ENCODE measurements at regions not wholly inside any gene's neighbourhood (a gene's known extent, or its start where the extent isn't known, plus 50 kb on each side); places are given as distances from the start of the nearest gene placed in this dataset.

DNA sequence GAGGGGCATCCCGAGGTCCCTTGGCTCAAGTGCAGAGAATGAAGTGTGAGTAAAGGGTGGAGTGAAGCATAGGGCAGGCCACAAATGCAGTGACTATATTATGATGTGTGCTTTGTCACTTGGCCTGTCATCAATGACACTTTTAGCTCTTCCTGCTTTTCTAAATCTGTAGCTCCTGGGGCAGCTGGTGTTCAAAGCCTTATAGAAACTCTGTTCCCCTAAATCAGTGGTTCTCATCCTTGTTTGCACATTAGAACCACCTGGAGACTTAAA lies 135.6 kb upstream of the LGALSL start:
- no peak overlapping the region for H3K27ac ChIP-seq (ENCODE audit: low read depth, low read length, severe bottlenecking)
- H3K36me3 ChIP-seq (ENCODE audit: control insufficient read depth, insufficient read depth, low read length): no peaks in the 10 kb centered on the region
- 78% methylated on average over 1 of the region's 1 CpG; no CpG with 5 or more reads in 1 of the 2 experiments for WGBS, 2 experiments (ENCODE audit: insufficient coverage in 2 of 2)

DNA sequence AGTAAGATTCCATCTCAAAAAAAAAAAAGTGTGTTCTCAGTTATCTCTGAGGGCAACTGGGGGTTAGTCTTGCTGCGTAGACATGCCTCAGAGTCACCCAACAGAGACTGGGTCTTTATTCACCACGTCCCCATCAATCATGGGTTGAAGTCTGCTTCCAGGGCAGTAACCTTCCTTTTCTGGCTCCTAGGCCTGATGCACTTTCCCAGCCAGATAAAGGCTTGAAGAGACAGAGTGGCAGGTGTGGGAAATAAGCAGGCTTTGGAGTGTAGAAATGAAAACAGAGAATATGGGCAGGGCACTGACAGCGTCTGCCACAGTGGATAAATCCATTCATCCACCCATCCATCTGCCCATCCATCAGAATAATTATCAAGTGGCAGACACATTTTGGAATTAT lies 134.1 kb upstream of the LGALSL start:
- Histone ChIP-seq H3K36me3 (ENCODE audit: control insufficient read depth, insufficient read depth, low read length) (no peaks in the 10 kb centered on the region), H3K27ac (ENCODE audit: low read depth, low read length, severe bottlenecking) (no peak overlapping the region), H3K9me3 (ENCODE audit: control insufficient read depth, low read length) (peaks cover 5% of the 10 kb centered on the region), H3K4me1 (ENCODE audit: control insufficient read depth, insufficient read depth, low read length, poor library complexity, severe bottlenecking) (no peaks in the 10 kb centered on the region), H3K4me3 (ENCODE audit: extremely low read depth, insufficient read depth, low read length, poor library complexity, severe bottlenecking) (no peak overlapping the region)
- 57 to 100% methylated on average over 1 to 2 of the region's 3 CpGs for whole genome bisulfite sequencing, 2 experiments (ENCODE audit: insufficient coverage in 2 of 2)

More for the DNA sequence above, 135.6 kb upstream of the LGALSL start:
- Histone ChIP-seq H3K9me3 (ENCODE audit: control insufficient read depth, low read length) (peaks cover 5% of the 10 kb centered on the region), H3K4me1 (ENCODE audit: control insufficient read depth, insufficient read depth, low read length, poor library complexity, severe bottlenecking) (no peaks in the 10 kb centered on the region), H3K4me3 (ENCODE audit: extremely low read depth, insufficient read depth, low read length, poor library complexity, severe bottlenecking) (no peak overlapping the region)

DNA sequence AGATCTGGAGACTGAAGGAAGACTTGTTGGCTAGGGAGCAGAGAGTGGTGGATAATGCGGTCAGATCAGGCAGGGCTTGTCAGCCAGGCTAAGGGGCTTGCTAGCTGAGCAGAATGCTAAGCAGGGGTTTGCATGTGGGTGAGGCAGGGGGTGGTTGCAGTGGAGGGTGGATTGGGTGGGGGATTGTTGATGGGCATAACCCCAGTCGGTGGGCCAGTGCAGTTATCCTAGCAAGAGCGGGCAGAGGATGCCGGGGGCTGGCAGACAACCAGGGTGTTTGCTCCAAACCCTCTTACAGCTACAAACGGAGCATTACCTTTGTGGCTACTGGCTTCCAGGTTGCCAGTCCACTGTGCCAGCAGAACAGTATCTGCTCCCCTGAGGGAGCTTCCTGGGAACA lies 131.5 kb upstream of the LGALSL start:
- Histone ChIP-seq H3K4me1 (ENCODE audit: control insufficient read depth, insufficient read depth, low read length, poor library complexity, severe bottlenecking) (no peaks in the 10 kb centered on the region), H3K4me3 (ENCODE audit: extremely low read depth, insufficient read depth, low read length, poor library complexity, severe bottlenecking) (no peak overlapping the region), H3K9me3 (ENCODE audit: control insufficient read depth, low read length) (peaks cover 5% of the 10 kb centered on the region), H3K36me3 (ENCODE audit: control insufficient read depth, insufficient read depth, low read length) (no peaks in the 10 kb centered on the region), H3K27ac (ENCODE audit: low read depth, low read length, severe bottlenecking) (no peak overlapping the region)
- 85 to 93% methylated on average over 3 to 5 of the region's 5 CpGs for WGBS, 2 experiments (ENCODE audit: insufficient coverage in 2 of 2)

DNA sequence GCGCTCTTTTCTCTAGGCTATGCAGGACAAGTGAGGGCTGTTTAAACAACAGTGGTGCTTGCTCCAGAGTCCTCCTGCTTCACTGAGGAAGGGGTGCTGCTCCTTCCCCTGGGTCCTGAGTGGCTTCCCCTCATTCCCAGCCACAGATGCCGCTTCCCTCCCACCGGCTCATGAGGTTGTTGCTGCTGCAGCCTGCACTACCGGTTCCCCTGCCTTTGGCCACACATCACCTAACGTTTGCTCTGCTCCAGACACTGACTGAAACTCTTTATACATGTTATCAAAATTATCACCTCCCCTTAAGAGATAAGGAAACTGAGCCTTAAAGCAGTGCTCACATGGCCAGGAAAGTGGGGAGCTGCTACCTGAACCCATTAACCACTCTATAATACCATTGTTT lies 130.8 kb upstream of the LGALSL start:
- H3K27ac ChIP-seq (ENCODE audit: low read depth, low read length, severe bottlenecking): no peak overlapping the region
- H3K4me3 ChIP-seq (ENCODE audit: extremely low read depth, insufficient read depth, low read length, poor library complexity, severe bottlenecking): no peak overlapping the region
- peaks cover 5% of the 10 kb centered on the region for H3K9me3 ChIP-seq (ENCODE audit: control insufficient read depth, low read length)
- WGBS, 2 experiments (ENCODE audit: insufficient coverage in 2 of 2): 57 to 81% methylated on average over 1 to 5 of the region's 5 CpGs
- H3K4me1 ChIP-seq (ENCODE audit: control insufficient read depth, insufficient read depth, low read length, poor library complexity, severe bottlenecking): peaks cover 5% of the 10 kb centered on the region
- H3K36me3 ChIP-seq (ENCODE audit: control insufficient read depth, insufficient read depth, low read length): no peaks in the 10 kb centered on the region

DNA sequence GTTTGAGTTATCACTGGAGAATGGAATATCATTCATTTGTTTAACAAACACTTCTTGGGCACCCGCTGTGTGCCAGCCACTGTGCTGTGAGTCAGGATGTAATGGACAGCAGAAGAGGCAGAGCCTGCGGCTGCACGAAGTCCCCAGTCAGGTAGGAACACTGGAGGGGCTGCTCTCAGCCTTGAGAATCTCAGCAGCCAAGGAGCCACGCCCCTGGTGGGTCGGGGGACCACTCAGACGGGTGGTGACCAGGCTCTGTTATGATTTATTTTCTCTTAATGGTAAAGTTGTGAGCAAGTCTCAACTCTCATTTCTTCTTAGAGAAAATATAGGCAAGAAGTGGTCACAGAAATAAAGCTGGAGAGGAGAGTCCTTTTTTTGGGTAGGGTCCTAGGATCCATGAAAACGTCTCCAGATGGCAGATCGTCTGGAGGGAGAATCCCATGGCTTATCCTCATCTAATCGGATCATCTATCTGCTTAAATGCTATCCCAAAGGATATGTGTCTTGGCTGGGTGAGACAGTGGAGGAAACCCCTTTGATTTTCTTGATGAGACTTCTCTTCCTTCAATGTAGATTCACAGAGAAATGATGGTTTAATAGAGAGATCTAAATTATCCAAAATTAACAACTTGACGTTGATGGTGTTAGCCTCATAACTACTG lies 129.1 kb upstream of the LGALSL start:
- Histone ChIP-seq H3K4me3 (ENCODE audit: extremely low read depth, insufficient read depth, low read length, poor library complexity, severe bottlenecking) (no peak overlapping the region), H3K4me1 (ENCODE audit: control insufficient read depth, insufficient read depth, low read length, poor library complexity, severe bottlenecking) (peaks cover 12% of the 10 kb centered on the region), H3K27ac (ENCODE audit: low read depth, low read length, severe bottlenecking) (no peak overlapping the region), H3K36me3 (ENCODE audit: control insufficient read depth, insufficient read depth, low read length) (no peaks in the 10 kb centered on the region), H3K9me3 (ENCODE audit: control insufficient read depth, low read length) (peaks cover 5% of the 10 kb centered on the region)
- 93 to 95% methylated on average over 5 to 8 of the region's 10 CpGs for whole genome bisulfite sequencing, 2 experiments (ENCODE audit: insufficient coverage in 2 of 2)

DNA sequence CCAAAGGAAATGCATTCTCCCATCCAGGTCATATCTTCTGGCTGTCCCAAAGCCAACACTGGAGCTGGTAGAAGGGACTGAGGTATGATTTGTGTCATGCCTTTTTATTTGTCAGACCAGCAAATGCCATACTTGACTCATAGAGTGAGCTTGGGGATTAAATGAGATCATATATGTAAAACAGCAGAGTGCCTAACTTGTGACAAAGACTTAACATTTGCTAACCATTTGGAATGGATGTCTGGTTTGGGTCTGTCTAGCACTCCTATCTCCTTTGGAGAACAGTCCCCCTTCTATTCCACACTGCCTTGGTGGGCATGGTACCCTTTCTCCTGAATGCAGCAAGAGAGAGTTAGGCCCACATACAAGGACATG lies 128.5 kb upstream of the LGALSL start:
- Histone ChIP-seq H3K9me3 (ENCODE audit: control insufficient read depth, low read length) (peaks cover 5% of the 10 kb centered on the region), H3K4me3 (ENCODE audit: extremely low read depth, insufficient read depth, low read length, poor library complexity, severe bottlenecking) (no peak overlapping the region), H3K4me1 (ENCODE audit: control insufficient read depth, insufficient read depth, low read length, poor library complexity, severe bottlenecking) (peaks cover 16% of the 10 kb centered on the region), H3K36me3 (ENCODE audit: control insufficient read depth, insufficient read depth, low read length) (no peaks in the 10 kb centered on the region), H3K27ac (ENCODE audit: low read depth, low read length, severe bottlenecking) (no peak overlapping the region)

DNA sequence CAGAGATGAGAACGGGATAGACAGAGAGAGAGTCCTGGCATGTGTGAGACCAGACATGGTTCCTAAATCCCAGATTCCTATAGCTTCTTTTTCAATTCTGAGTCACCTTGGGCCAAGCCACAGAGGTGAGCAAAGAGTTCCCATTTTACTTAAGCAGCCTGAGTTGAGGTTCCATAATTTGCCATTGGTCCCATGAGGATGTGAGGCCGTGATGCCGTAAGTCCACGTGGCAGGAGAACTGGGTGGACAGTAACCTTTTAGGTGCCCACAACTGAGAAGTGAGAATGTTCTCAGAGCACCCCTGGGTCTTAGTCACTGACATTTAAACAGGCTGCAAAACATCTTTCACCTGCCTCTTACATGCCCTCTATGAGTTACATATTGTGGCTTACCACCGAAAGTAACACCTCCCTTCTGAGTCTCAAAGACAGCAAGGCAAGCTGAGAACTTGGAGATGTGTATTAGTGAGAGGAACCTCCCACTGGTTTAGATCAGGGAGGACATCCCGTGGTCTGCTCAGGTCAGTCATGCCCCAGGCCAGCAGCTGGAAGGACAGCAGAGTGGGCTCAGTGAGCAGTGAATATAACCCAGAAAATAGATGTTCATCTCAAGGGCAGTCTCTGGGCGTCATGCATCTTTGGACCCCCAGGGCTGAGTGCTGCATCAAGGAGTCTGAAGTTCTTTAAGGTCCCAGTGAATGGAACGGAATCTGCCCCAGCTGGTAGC lies 127.9 kb upstream of the LGALSL start:
- Histone ChIP-seq H3K36me3 (ENCODE audit: control insufficient read depth, insufficient read depth, low read length) (no peaks in the 10 kb centered on the region), H3K4me3 (ENCODE audit: extremely low read depth, insufficient read depth, low read length, poor library complexity, severe bottlenecking) (no peak overlapping the region), H3K9me3 (ENCODE audit: control insufficient read depth, low read length) (peaks cover 1% of the 10 kb centered on the region), H3K4me1 (ENCODE audit: control insufficient read depth, insufficient read depth, low read length, poor library complexity, severe bottlenecking) (peaks cover 22% of the 10 kb centered on the region), H3K27ac (ENCODE audit: low read depth, low read length, severe bottlenecking) (no peak overlapping the region)
- WGBS, 2 experiments (ENCODE audit: insufficient coverage in 2 of 2): 91 to 93% methylated on average over 7 to 8 of the region's 8 CpGs

DNA sequence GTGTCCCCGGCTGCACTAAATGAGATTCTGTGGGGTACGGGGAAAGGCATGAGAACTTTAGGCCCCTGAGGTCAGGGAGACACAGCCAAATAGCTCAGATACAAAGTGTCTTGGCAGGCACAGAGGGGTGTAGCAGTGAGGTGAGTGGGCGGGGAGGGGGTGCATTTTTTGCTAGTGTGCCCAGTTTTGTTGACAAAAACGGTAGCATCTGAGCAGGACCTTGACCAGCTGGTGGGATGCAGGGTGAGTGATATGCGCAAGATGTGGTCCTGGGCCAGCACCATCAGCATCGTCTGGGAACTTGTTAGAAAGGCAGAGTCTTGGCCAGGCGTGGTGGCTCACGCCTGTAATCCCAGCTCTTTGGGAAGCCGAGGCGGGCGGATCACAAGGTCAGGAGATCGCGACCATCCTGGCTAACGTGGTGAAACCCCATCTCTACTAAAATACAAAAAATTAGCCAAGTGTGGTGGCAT lies 127.3 kb upstream of the LGALSL start:
- 86 to 94% methylated on average over 8 to 13 of the region's 14 CpGs for WGBS, 2 experiments (ENCODE audit: insufficient coverage in 2 of 2)
- Histone ChIP-seq H3K27ac (ENCODE audit: low read depth, low read length, severe bottlenecking) (no peak overlapping the region), H3K36me3 (ENCODE audit: control insufficient read depth, insufficient read depth, low read length) (no peaks in the 10 kb centered on the region), H3K9me3 (ENCODE audit: control insufficient read depth, low read length) (no peaks in the 10 kb centered on the region), H3K4me1 (ENCODE audit: control insufficient read depth, insufficient read depth, low read length, poor library complexity, severe bottlenecking) (peaks cover 28% of the 10 kb centered on the region), H3K4me3 (ENCODE audit: extremely low read depth, insufficient read depth, low read length, poor library complexity, severe bottlenecking) (no peak overlapping the region)

DNA sequence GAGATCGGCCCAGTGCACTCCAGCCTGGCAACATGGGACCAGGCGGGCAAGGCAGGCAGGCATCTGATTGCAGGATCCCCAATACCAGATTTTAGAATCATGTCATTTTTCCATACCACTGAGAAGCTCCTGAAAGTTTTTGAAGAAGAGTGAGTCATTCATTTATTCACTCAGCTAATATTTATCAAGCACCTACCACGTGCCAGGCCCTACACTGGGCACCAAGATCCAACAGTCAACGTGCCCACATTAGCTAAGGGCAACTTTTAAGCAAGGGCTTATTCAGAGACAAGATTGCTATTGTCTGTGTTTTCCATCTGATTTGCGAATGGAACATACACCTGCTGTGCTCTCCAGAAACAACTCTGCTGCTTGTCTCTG lies 126.8 kb upstream of the LGALSL start:
- H3K9me3 ChIP-seq (ENCODE audit: control insufficient read depth, low read length): no peaks in the 10 kb centered on the region
- peaks cover 33% of the 10 kb centered on the region for H3K4me1 ChIP-seq (ENCODE audit: control insufficient read depth, insufficient read depth, low read length, poor library complexity, severe bottlenecking)
- H3K36me3 ChIP-seq (ENCODE audit: control insufficient read depth, insufficient read depth, low read length): no peaks in the 10 kb centered on the region
- H3K4me3 ChIP-seq (ENCODE audit: extremely low read depth, insufficient read depth, low read length, poor library complexity, severe bottlenecking): no peak overlapping the region
- H3K27ac ChIP-seq (ENCODE audit: low read depth, low read length, severe bottlenecking): no peak overlapping the region
- 86 to 94% methylated on average over 4 to 5 of the region's 5 CpGs for WGBS, 2 experiments (ENCODE audit: insufficient coverage in 2 of 2)

DNA sequence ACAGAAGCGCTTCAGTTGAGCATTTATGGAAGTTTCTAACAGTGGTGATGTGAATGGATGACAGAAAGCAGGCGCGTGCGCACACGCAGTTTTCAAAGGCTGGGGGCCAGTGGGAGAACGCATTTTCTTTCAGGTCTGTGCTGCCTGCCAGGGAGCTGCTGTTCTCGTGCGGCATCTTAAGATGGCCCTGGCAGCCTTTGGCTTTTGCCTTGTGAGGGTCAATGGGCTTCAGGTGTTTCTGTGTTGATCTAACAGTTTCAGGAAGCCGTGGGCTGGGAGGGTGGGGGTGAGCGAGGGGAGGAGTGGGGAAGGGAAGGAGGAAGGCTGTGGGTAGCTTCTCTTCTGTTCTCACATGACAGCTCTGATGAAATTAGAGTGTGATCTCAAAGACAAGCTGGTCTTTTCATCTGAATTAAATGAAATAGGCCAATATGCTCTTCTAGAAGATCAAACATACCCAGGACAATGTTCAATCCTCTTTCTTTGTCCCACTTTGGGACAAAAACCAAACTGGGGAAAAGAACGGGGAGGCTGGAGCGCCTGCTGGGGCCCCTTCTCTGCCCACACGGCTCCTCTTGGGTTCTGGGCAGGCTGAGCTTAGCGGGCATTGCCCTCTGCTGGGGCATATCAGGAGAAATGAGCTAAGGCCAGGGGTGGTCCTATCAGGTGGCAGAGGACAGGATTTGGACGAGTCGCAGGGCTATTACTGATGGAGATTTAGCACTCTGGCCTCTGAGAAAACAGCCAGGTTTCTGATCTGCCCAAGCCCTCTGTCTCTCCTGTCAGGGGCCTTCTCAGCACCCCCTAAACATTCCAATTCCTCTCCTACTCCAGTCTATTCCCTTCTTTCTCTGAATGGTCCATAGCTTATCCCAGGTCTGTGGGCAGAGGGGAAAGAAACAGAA lies 126.2 kb upstream of the LGALSL start:
- Histone ChIP-seq H3K4me1 (ENCODE audit: control insufficient read depth, insufficient read depth, low read length, poor library complexity, severe bottlenecking) (peaks cover 35% of the 10 kb centered on the region), H3K4me3 (ENCODE audit: extremely low read depth, insufficient read depth, low read length, poor library complexity, severe bottlenecking) (no peak overlapping the region), H3K36me3 (ENCODE audit: control insufficient read depth, insufficient read depth, low read length) (no peaks in the 10 kb centered on the region), H3K27ac (ENCODE audit: low read depth, low read length, severe bottlenecking) (no peak overlapping the region), H3K9me3 (ENCODE audit: control insufficient read depth, low read length) (no peaks in the 10 kb centered on the region)
- WGBS, 2 experiments (ENCODE audit: insufficient coverage in 2 of 2): 78 to 84% methylated on average over 12 to 14 of the region's 16 CpGs

DNA sequence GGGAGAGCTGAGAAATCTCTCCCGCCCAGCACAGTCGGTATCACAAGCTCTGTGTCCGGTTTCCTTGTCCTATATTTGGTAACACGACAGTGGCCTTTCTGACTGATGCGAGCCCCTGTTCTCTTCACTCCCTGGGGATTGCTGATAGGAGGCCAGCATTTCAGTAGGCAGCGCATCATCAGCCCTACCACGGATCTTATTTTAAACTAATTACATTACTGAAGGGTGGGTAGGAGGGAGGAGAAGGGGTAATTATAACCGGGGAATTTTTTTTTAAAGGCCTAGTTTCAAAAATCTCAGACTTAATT lies 125.6 kb upstream of the LGALSL start:
- 40 to 63% methylated on average over 1 to 2 of the region's 8 CpGs for WGBS, 2 experiments (ENCODE audit: insufficient coverage in 2 of 2)
- H3K36me3 ChIP-seq (ENCODE audit: control insufficient read depth, insufficient read depth, low read length): no peaks in the 10 kb centered on the region
- H3K27ac ChIP-seq (ENCODE audit: low read depth, low read length, severe bottlenecking): no peak overlapping the region
- H3K4me3 ChIP-seq (ENCODE audit: extremely low read depth, insufficient read depth, low read length, poor library complexity, severe bottlenecking): no peak overlapping the region
- H3K9me3 ChIP-seq (ENCODE audit: control insufficient read depth, low read length): no peaks in the 10 kb centered on the region
- peaks cover 35% of the 10 kb centered on the region for H3K4me1 ChIP-seq (ENCODE audit: control insufficient read depth, insufficient read depth, low read length, poor library complexity, severe bottlenecking)
